CD4-positive, alpha-beta T cell treated with Interleukin-15 for 1 hour (primary cell): ENCODE measurements at regions not wholly inside any gene's neighbourhood (a gene's known extent, or its start where the extent isn't known, plus 50 kb on each side); places are given as distances from the start of the nearest gene placed in this dataset.
"Not testable (repeated sequence)": the region's sequence is repeated elsewhere in the genome, so short reads cannot be mapped to it uniquely, and the experiment has no call there.

Experiments used
- DNase-seq: peaks from one replicate; pipeline ENCODE4 v3.0.0-alpha.2; 2020

GRCh38 chr6:156599978-156600590 lies 177.1 kb upstream of the ARID1B start:
- no peak for DNase-seq

GRCh38 chr6:156599366-156599765 lies 177.8 kb upstream of the ARID1B start:
- no peak for DNase-seq

- no peak for DNase-seq
These were observed 178.4 kb upstream of the ARID1B start for GRCh38 chr6:156598855-156599180.

GRCh38 chr6:156598071-156598854 lies 178.9 kb upstream of the ARID1B start:
- no peak for DNase-seq

- DNase-seq, result no peak
These were observed 180.1 kb upstream of the ARID1B start for GRCh38 chr6:156597095-156597494.

GRCh38 chr6:156595476-156595875 lies 181.7 kb upstream of the ARID1B start:
- no peak for DNase-seq

- DNase-seq, result no peak
These were observed 183.3 kb upstream of the ARID1B start for GRCh38 chr6:156593893-156594292.

GRCh38 chr6:156593127-156593526 lies 184.1 kb upstream of the ARID1B start:
- DNase-seq, result no peak

- no peak for DNase-seq
These were observed 186.7 kb upstream of the ARID1B start for GRCh38 chr6:156590482-156590881.

GRCh38 chr6:156589281-156589680 lies 187.9 kb upstream of the ARID1B start:
- no peak for DNase-seq

GRCh38 chr6:156587751-156588301 lies 189.4 kb upstream of the ARID1B start:
- no peak for DNase-seq

GRCh38 chr6:156587071-156587470 lies 190.1 kb upstream of the ARID1B start:
- no peak for DNase-seq

- DNase-seq, result no peak
These were observed 191.3 kb upstream of the ARID1B start for GRCh38 chr6:156585859-156586258.

- not testable (repeated sequence) for DNase-seq
These were observed 193.1 kb upstream of the ARID1B start for GRCh38 chr6:156584121-156584520.

GRCh38 chr6:156583083-156583482 lies 194.1 kb upstream of the ARID1B start:
- no peak for DNase-seq

GRCh38 chr6:156582509-156582992 lies 194.6 kb upstream of the ARID1B start:
- DNase-seq, result no peak

GRCh38 chr6:156579564-156579963 lies 197.6 kb upstream of the ARID1B start:
- no peak for DNase-seq

- no peak for DNase-seq
These were observed 199.4 kb upstream of the ARID1B start for GRCh38 chr6:156577749-156578148.

- DNase-seq, result no peak
These were observed 201.8 kb upstream of the ARID1B start for GRCh38 chr6:156575361-156575760.

GRCh38 chr6:156564807-156565149 lies 212.4 kb upstream of the ARID1B start:
- no peak for DNase-seq

- peak; percentile 67 for DNase-seq
These were observed 212.9 kb upstream of the ARID1B start for GRCh38 chr6:156564127-156564806.

- DNase-seq, result no peak
These were observed 213.5 kb upstream of the ARID1B start for GRCh38 chr6:156563714-156564113.

- no peak for DNase-seq
These were observed 214.5 kb upstream of the ARID1B start for GRCh38 chr6:156562636-156563035.

GRCh38 chr6:156562019-156562418 lies 215.2 kb upstream of the ARID1B start:
- no peak for DNase-seq
